ENCODE measurements at regions not wholly inside any gene's neighbourhood (a gene's known extent, or its start where the extent isn't known, plus 50 kb on each side); places are given as distances from the start of the nearest gene placed in this dataset.

GRCh38 chr2:200221055-200221955 lies 85.2 kb upstream of the SPATS2L start:
- Histone ChIP-seq H3F3A (ENCODE audit: low read length, unreplicated experiment) (no peaks in the 10 kb centered on the region), H3K27ac (ENCODE audit: low read length) (no peak overlapping the region), H3K9me3 (ENCODE audit: low read length) (no peaks in the 10 kb centered on the region), H3K36me3 (ENCODE audit: low read depth, low read length) (no peaks in the 10 kb centered on the region), H3K9ac (ENCODE audit: low read length) (no peak overlapping the region), H3K4me3 (ENCODE audit: low read length) (no peak overlapping the region), H3K4me1 (ENCODE audit: insufficient read depth, low read length) (peaks cover 15% of the 10 kb centered on the region), H2AFZ (ENCODE audit: low read length) (no peak overlapping the region), H3K27me3 (ENCODE audit: low read length) (no peaks in the 10 kb centered on the region), H3K9me2 (replicated peaks; ENCODE audit: low read length) (no peaks in the 10 kb centered on the region), H4K20me1 (ENCODE audit: low read length) (no peaks in the 10 kb centered on the region), H3K79me2 (ENCODE audit: low read length) (no peaks in the 10 kb centered on the region), H3K4me2 (ENCODE audit: low read length) (no peak overlapping the region)
- ATAC-seq (no peak), DNase-seq (no peak)
- ChIA-PET POLR2A (ENCODE audit: unreplicated experiment) (no interaction called here), CTCF (no interaction called here)
- intact Hi-C loops (cut with micrococcal nuclease) = no loop called here
- BruUV-seq (replicated peaks) = no TSS peak
- TF ChIP-seq EZH2phosphoT487 (IDR thresholded peaks at IDR 0.05; ENCODE audit: borderline replicate concordance, low read length) (no peak), CTCF (conservative IDR thresholded peaks at IDR 0.05; ENCODE audit: low read depth, low read length) (no peak), EZH2 (IDR thresholded peaks at IDR 0.05; ENCODE audit: low read length, unreplicated experiment) (no peak)

GRCh38 chr2:200222791-200223190 lies 83.7 kb upstream of the SPATS2L start:
- Histone ChIP-seq H3K9me2 (replicated peaks; ENCODE audit: low read length) (no peaks in the 10 kb centered on the region), H2AFZ (ENCODE audit: low read length) (no peak overlapping the region), H3K4me3 (ENCODE audit: low read length) (no peak overlapping the region), H3K36me3 (ENCODE audit: low read depth, low read length) (no peaks in the 10 kb centered on the region), H4K20me1 (ENCODE audit: low read length) (no peaks in the 10 kb centered on the region), H3K4me2 (ENCODE audit: low read length) (no peak overlapping the region), H3K4me1 (ENCODE audit: insufficient read depth, low read length) (peaks cover 15% of the 10 kb centered on the region), H3K27me3 (ENCODE audit: low read length) (no peaks in the 10 kb centered on the region), H3K9ac (ENCODE audit: low read length) (no peak overlapping the region), H3K27ac (ENCODE audit: low read length) (no peak overlapping the region), H3K79me2 (ENCODE audit: low read length) (no peaks in the 10 kb centered on the region), H3F3A (ENCODE audit: low read length, unreplicated experiment) (no peaks in the 10 kb centered on the region), H3K9me3 (ENCODE audit: low read length) (no peaks in the 10 kb centered on the region)
- intact Hi-C loops (cut with micrococcal nuclease) = no loop called here
- no TSS peak for BruUV-seq (replicated peaks)
- POLR2A ChIA-PET (ENCODE audit: unreplicated experiment) = no interaction called here
- DNase-seq = no peak
- no peak for ATAC-seq
- CTCF ChIA-PET = no interaction called here
- no peak for TF ChIP-seq EZH2phosphoT487 (IDR thresholded peaks at IDR 0.05; ENCODE audit: borderline replicate concordance, low read length)
- no peak for TF ChIP-seq EZH2 (IDR thresholded peaks at IDR 0.05; ENCODE audit: low read length, unreplicated experiment)
- TF ChIP-seq CTCF (conservative IDR thresholded peaks at IDR 0.05; ENCODE audit: low read depth, low read length) = no peak

- H3K27me3 ChIP-seq (ENCODE audit: low read length) = no peaks in the 10 kb centered on the region
- no peak overlapping the region for H3K4me2 ChIP-seq (ENCODE audit: low read length)
- ChIA-PET CTCF (no interaction called here), POLR2A (ENCODE audit: unreplicated experiment) (no interaction called here)
- no peaks in the 10 kb centered on the region for H4K20me1 ChIP-seq (ENCODE audit: low read length)
- intact Hi-C loops (cut with micrococcal nuclease) = no loop called here
- no TSS peak for BruUV-seq (replicated peaks)
- no peaks in the 10 kb centered on the region for H3K9me2 ChIP-seq (replicated peaks; ENCODE audit: low read length)
- H3K36me3 ChIP-seq (ENCODE audit: low read depth, low read length) = no peaks in the 10 kb centered on the region
- ATAC-seq (no peak), DNase-seq (no peak)
- H2AFZ ChIP-seq (ENCODE audit: low read length) = no peak overlapping the region
- H3K9me3 ChIP-seq (ENCODE audit: low read length) = no peaks in the 10 kb centered on the region
- H3K27ac ChIP-seq (ENCODE audit: low read length) = no peak overlapping the region
- H3K9ac ChIP-seq (ENCODE audit: low read length) = no peak overlapping the region
- no peak overlapping the region for H3K4me3 ChIP-seq (ENCODE audit: low read length)
- H3K79me2 ChIP-seq (ENCODE audit: low read length) = no peaks in the 10 kb centered on the region
- peaks cover 15% of the 10 kb centered on the region for H3K4me1 ChIP-seq (ENCODE audit: insufficient read depth, low read length)
- TF ChIP-seq EZH2phosphoT487 (IDR thresholded peaks at IDR 0.05; ENCODE audit: borderline replicate concordance, low read length) = no peak
- TF ChIP-seq CTCF (conservative IDR thresholded peaks at IDR 0.05; ENCODE audit: low read depth, low read length) = no peak
- no peak for TF ChIP-seq EZH2 (IDR thresholded peaks at IDR 0.05; ENCODE audit: low read length, unreplicated experiment)
- H3F3A ChIP-seq (ENCODE audit: low read length, unreplicated experiment) = no peaks in the 10 kb centered on the region
Observed at GRCh38 chr2:200223205-200223784, 83.2 kb upstream of the SPATS2L start.
